G401 (cell line): ENCODE measurements at regions not wholly inside any gene's neighbourhood (a gene's known extent, or its start where the extent isn't known, plus 50 kb on each side); places are given as distances from the start of the nearest gene placed in this dataset.
"Not testable (repeated sequence)": the region's sequence is repeated elsewhere in the genome, so short reads cannot be mapped to it uniquely, and the experiment has no call there.

Experiments used
- DNase-seq: peaks from one replicate; pipeline ENCODE4 v3.0.0-alpha.2; 2015; ENCODE audit warnings: low spot score
- in situ Hi-C: cut with HindIII; loops from 2 replicates; pipeline ENCODE4 v1.10.0; 2016; ENCODE audit warnings: low sequenced_read_pairs, mixed read lengths

DNA sequence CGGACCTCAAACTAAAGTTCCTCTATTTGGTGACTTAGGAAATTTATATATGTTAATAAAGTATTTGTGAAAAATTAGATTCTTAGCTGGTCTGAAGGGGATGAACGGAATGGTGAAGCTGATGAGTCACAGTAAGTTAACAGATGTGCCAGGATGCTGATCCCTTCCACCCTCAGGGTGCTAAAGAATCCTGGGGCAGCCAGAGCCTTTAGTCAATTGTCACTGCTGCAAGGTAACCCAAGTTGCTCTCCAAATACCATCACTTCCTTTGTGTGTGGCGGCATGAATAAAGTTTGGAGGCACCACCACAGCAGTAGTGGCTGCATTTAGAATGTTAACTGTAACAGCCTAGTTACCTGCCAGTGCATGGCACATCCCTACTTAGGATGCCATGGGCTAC lies 222.6 kb upstream of the PPP1R3A start:
- in situ Hi-C loops, result no loop called here
- DNase-seq, result no peak

DNA sequence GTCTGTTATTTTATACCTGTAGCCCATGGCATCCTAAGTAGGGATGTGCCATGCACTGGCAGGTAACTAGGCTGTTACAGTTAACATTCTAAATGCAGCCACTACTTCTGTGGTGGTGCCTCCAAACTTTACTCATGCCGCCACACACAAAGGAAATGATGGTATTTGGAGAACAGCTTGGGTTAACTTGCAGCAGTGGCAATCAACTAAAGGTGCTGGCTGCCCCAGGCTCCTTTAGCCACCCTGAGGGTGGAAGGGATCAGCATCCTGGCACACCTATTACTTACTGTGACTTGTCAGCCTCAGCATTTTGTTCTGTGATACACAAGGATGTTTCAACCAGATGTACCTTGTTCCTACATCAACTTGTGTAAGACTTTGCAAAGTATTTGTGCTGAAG lies 221.8 kb upstream of the PPP1R3A start:
- DNase-seq, result no peak
- in situ Hi-C loops, result no loop called here

DNA sequence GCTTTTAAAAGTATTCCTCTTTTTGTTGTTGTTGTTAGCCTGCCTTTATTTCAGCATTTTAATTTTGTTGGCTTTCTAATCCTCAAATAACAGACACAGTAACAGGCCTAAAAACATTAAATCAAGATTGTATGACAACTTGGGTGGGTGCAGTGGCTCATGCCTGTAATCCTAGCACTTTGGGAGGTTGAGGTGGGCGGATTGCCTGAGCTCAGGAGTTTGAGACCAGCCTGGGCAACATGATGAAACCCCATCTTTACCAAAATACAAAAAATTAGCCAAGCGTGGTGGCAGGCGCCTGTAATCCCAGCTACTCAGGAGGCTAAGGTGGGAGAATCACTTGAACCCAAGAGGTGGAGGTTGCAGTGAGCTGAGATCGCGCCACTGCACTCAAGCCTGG lies 220.9 kb upstream of the PPP1R3A start:
- DNase-seq, in situ Hi-C loops: not testable (repeated sequence)

DNA sequence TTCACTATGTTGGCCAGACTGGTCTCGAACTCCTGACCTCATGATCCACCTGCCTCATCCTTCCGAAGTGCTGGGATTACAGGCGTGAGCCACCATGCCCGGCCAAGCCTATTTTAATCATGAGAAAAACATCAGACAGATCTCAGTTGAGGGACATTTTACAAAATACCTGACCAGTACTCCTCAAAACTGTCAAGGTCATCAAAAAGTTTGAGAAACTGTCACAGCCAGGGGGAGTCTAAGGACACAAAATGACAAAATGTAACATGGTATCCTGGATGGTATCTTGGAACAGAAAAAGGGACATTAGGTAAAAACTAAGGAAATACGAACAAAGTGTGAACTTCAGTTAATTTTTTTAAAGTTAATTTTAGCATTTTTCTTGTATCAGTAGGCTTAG lies 219.8 kb upstream of the PPP1R3A start:
- in situ Hi-C loops, result no loop called here
- no peak for DNase-seq

DNA sequence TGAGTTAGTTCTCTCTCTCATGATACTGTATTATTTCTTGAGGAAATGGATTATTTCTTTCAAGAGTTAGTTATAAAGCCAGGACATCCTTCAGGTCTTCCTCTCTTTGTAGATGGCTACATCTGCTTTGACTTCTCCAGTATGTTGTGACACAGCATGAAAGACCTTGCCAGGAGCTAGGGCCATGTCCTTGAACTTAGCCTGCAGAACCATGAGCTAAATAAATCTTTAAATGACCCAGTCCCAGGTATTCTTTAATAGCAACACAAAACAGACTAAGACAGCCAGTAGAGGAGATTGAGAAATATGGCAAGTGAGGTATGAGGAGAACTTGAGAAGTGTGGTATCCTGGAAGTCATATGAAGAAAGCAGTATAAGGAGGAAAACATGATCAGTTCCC lies 214.9 kb upstream of the PPP1R3A start:
- DNase-seq, result no peak
- in situ Hi-C loops, result no loop called here

DNA sequence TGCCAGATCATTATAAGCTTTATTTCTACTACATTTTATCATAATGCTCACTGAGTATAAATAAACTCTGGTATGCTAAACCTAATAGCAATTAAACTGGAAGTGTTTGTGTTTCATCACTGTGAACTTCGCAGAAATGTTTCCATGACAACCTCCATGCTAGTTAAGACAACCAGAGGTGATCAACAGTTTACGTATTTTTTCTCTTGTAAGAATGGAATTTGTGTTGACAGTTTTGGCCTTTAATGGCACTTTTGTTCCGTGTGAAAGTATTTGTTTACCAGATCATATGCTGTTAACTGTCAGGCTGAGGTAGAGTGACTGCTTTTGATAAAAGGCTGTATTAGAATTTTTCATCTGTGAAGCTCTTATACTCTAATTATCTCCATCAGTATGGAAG lies 212.1 kb upstream of the PPP1R3A start:
- DNase-seq, result no peak
- in situ Hi-C loops, result no loop called here

DNA sequence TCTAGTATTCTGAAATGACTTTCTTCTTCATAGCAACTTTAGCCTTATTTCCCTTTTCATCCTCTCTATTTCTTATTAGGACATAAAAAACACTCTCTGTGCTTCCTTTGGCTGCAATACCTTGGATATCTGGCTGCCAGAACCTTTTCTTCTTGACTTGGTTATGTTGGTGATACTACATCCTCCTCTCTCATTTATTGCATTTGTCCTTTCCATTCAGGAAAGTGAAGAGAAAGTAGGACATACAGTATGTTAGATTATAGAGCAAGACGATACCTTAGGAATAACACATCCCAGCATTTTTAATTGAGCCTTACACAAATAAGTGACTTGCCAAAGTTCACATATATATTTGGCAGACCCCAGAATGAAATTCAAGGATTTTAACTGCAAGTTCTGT lies 210.1 kb upstream of the PPP1R3A start:
- in situ Hi-C loops, result no loop called here

DNA sequence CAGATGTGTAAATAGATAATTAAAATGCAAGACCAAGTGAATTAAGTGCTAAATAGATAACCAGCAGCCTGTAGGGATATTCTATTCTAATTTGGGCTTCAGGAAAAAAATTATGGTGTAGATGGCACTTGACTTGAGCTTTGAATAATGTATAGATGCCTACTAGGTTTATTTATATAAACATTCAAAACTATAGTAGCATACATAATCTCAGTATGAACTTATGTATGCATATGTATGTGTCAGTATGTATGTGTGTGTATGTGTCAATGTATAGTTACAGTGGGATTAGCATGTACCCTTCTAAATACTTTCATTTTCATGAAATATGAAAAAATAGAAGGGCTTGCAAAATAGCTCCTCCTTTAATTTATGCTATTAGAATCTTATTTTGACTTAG lies 207.3 kb upstream of the PPP1R3A start:
- DNase-seq, result no peak

More for the DNA sequence above, 210.1 kb upstream of the PPP1R3A start:
- no peak for DNase-seq

DNA sequence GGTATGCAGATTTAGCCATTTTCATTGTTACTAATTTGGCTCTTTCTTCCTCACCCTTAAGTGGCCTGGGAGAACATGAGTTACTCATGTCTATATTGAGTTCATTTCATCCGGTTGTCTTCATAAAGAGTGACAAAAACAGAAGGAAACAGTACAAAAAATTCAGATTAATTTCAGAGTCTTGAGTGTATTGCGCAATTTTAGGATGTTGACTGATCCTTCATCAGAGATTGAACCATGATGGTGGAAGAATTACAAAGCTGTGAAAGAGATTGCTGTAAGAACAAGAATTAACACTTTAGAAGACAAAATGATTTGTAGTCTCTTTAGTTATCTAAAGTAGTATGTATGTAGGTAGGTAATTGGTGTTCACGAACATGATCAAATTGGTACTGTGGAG lies 194.0 kb upstream of the PPP1R3A start:
- in situ Hi-C loops, result no loop called here
- no peak for DNase-seq

More for the DNA sequence above, 207.3 kb upstream of the PPP1R3A start:
- in situ Hi-C loops, result no loop called here

DNA sequence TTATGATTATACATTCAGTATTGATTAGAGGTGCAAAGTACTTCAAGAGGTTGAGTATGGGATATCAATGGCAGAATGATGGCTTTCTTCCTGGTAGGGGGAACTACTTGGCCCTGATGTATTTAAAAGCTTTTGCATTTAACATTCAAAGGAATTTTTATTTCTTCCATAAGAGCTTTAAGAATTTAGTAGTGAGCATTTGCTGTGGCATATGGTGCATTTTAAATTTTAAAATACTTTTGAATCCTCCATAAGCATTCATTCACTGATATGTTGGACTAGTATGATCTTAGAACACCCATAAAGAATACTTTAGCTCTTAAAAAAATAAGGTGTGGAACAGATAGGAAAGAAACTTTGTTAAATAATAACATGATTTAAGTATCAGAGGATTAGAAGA lies 191.9 kb upstream of the PPP1R3A start:
- in situ Hi-C loops, result no loop called here
- DNase-seq, result no peak

DNA sequence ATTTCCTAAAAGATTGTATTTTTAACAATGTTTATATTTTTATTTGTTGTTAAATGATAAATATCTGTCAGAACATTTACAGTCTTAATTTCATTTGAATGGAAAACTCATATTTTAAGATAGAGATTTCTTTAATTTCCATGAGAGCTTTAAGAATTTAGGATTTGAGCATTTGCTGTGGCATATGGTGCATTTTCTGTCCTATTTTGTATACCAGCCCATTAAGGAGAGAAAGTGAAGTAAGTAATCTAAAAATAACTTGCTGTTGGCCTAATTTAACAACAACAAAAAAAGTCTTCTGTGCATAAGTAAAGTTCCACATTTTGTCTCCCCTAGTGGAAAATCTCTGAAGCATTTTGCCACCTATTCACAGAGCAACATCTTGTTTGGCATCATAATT lies 190.9 kb upstream of the PPP1R3A start:
- in situ Hi-C loops, result no loop called here
- DNase-seq, result no peak

DNA sequence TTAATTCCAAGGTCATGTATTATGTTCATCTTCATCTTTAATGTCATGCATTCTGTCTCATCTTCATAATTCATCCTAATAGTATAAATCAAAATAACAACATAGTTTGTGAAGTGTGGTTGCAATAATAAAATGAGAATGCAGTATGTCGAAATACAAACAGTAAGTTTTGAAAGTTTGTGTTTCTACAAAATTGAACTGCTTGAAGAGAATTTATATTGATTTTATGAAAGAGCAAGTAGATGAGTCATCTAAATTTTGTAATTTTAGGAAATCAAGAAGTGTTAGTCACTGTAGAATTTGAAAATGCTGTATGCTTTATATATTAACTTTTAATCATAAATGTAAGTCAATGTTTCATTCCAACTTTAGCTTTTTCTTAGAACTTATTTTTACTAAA lies 190.5 kb upstream of the PPP1R3A start:
- no peak for DNase-seq
- in situ Hi-C loops, result no loop called here

DNA sequence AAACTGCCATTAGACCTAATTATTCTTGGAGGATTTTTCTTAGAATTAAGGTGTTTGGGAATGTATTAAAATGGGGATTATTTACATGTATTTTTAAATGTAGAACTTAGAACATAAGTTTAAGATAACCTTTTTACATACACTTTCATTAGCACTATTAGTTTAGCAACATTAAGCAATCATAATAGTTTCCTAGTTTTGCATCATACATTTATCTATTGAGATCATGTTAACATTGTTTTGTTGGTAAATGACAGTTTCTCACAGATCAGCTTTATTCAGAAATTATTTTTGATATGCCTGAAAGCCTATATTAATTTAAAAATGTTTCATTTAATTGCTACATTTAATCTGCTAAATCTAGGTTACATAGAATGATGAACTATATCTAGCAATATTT lies 189.7 kb upstream of the PPP1R3A start:
- in situ Hi-C loops, result no loop called here
- DNase-seq, result no peak

DNA sequence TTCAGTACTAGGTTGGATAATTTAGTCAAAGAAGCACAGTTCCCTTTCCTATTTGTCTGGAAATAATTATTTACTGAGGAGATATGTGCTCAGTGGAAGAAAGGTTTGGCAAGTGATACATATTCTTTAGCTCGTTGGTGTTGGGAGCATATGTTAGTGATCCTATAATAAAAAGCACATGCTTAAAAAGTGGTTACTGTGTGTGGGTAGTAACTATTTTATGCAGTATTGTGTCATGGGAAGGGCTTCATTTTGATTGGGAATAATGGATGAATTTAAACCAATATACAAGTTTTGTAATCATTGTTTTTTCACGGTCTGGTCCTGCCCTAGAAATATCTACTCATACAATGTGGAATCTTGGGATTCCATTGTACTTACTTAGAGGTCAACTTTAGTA lies 188.7 kb upstream of the PPP1R3A start:
- in situ Hi-C loops, result no loop called here
- no peak for DNase-seq

DNA sequence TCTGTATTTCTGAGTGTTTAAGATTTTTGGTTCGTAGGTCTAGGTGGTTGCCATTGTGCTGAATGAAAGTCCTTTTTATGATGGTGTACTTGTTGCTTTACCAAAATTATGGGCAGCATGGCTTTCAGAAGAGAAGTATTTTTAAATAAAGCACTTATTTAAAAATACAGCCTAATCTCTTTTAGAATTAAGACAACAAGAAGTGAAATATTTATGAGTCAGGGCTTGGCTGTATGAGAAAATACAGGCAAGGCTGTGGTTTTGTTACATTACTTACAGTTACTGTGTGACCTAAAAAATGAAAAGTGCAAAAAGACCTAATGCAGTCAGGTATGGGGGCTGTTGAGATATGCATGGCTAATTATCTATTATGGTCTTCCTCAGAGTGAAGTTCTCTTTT lies 185.2 kb upstream of the PPP1R3A start:
- in situ Hi-C loops, result no loop called here
- no peak for DNase-seq

DNA sequence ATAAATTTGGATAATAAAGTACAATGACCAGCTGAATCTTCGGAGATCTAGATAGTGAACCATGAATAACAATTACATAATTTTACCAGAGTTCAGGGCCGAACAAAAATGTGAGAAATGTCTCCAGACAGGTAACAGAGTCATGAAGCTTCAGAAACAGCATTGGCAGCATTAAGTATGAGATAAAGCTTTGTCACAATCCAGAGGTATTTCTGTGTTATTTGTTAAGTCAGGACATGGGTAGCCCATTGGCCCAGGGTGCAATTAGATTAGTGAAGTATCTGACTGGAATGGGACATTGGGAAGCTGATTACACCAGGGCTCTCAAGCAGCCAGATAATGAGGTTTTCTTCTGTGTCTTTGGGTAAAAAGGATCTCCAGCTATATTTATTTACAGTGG lies 184.2 kb upstream of the PPP1R3A start:
- DNase-seq, result no peak
- in situ Hi-C loops, result no loop called here

DNA sequence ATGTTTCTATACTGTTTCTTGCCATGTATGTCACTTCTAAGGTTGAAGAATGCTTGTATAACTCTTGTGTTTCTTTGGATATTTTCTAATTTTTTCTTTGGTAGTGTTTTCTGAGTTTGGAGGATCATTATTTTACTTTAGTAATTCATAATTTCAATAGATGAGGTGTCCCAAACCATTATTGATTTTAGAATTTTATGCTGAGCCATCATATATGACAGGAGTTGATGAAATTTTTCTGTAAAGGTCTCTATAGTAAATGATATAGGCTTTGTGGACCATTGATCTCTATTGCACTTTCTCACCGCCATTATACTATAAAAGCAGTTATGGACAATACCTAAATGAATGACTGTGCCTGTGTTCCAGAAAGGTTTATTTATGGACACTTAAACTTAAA lies 183.3 kb upstream of the PPP1R3A start:
- no peak for DNase-seq
- in situ Hi-C loops, result no loop called here

DNA sequence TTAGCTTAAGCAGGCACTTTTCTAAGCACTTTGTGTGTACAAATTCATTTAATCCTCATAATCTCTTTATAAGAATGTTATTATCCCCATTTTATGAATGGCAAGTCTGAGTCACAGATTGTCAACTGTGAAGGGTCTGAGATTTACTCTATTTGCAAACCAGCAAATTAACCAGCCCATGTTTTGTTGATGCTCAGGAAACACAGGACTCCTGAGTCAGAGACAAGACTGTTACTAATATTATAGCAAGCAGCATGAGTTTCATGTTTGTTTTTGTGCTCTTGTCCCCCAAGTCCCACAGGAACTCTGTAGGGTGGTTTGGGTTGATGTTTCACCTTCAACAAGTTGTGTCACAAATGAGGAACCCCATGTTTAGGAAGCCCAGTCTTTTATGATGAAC lies 182.0 kb upstream of the PPP1R3A start:
- no peak for DNase-seq
- in situ Hi-C loops, result no loop called here

DNA sequence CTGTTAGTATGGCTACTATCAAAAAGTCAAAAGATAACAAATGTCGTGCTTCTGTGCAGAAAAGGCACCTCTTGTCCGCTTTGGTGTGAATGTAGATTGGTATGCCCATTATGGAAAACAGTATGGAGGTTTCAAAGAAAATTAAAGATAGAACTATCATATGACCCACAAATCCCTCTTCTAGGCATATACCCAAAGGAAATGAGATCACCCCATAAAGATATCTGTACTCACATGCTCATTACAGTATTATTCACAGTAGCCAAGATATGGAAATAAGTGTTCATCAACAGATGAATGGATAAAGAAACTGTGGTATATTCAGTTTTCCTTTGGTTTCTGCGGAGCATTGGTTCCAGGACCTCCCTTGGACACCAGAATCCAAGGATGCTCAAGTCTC lies 180.5 kb upstream of the PPP1R3A start:
- no peak for DNase-seq
- in situ Hi-C loops, result no loop called here

DNA sequence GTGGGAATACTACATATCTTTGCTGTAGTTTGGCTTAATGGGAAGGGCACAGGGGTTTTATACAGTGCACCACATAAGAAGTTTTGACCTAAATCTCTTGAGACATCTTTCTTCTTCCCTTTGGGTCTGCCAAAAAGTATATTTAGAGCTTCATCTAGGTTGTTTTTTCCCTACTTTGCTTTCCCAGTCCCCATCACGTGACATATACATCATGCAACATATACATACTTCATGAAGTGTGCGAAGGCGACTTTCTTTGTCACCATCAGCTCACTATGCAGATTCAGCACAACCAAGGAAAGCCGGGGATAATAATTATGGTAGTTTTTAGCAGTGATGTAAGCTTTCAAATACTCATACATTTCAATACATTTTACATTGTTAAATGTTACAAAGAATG lies 177.1 kb upstream of the PPP1R3A start:
- DNase-seq, result no peak
- in situ Hi-C loops, result no loop called here

DNA sequence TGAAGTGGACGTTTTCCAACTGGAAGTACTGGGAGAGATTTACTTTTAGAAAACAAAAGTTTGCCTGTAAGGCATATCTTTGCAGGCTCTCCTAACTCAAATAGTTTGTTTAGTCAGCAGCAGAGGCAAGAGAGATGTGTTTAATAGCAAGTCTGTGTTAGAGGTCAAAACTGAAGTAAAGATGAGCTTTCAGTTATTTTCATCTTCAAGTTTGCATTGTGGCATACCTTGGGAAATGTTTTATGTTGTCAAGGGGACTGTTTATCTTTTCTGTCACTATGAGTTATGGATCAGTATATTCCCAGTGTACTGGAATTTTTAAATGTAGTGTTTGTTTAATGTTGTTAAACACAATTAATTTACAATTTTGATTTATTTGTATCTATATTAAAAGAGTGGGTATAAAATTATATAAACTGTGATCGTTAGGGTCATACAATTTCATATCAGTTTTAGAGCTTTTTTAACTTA lies 169.7 kb upstream of the PPP1R3A start:
- DNase-seq, result no peak
- in situ Hi-C loops, result no loop called here
